ENCODE measurements at regions not wholly inside any gene's neighbourhood (a gene's known extent, or its start where the extent isn't known, plus 50 kb on each side); places are given as distances from the start of the nearest gene placed in this dataset.

- TF ChIP-seq, protein P1, sequence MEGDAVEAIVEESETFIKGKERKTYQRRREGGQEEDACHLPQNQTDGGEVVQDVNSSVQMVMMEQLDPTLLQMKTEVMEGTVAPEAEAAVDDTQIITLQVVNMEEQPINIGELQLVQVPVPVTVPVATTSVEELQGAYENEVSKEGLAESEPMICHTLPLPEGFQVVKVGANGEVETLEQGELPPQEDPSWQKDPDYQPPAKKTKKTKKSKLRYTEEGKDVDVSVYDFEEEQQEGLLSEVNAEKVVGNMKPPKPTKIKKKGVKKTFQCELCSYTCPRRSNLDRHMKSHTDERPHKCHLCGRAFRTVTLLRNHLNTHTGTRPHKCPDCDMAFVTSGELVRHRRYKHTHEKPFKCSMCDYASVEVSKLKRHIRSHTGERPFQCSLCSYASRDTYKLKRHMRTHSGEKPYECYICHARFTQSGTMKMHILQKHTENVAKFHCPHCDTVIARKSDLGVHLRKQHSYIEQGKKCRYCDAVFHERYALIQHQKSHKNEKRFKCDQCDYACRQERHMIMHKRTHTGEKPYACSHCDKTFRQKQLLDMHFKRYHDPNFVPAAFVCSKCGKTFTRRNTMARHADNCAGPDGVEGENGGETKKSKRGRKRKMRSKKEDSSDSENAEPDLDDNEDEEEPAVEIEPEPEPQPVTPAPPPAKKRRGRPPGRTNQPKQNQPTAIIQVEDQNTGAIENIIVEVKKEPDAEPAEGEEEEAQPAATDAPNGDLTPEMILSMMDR (IDR thresholded peaks at IDR 0.05) = no peak
- TF ChIP-seq POLR2A (IDR thresholded peaks at IDR 0.05) = no peak
Measured at GRCh38 chr4:31741326-31741725, 1021.2 kb downstream of the PCDH7 start.
